ENCODE measurements at regions not wholly inside any gene's neighbourhood (a gene's known extent, or its start where the extent isn't known, plus 50 kb on each side); places are given as distances from the start of the nearest gene placed in this dataset.

- no peak overlapping the region for H3K27ac ChIP-seq (ENCODE audit: low read depth, low read length)
- no peaks in the 10 kb centered on the region for H3K36me3 ChIP-seq (ENCODE audit: insufficient read depth, low read length)
- Mint-ChIP-seq H3K27me3 (ENCODE audit: low read depth, unreplicated experiment) (no peaks in the 10 kb centered on the region), H3K4me1 (ENCODE audit: low read depth, unreplicated experiment) (peaks cover 7% of the 10 kb centered on the region), H3K36me3 (ENCODE audit: low read depth, unreplicated experiment) (no peaks in the 10 kb centered on the region), H3K4me3 (ENCODE audit: unreplicated experiment) (no peak overlapping the region), H3K27ac (ENCODE audit: unreplicated experiment) (no peak overlapping the region), H3K9me3 (ENCODE audit: unreplicated experiment) (peaks cover 10% of the 10 kb centered on the region)
- FAIRE-seq, result no peak
- H3K9me3 ChIP-seq (ENCODE audit: insufficient read depth, low read depth, low read length), result peaks cover 3% of the 10 kb centered on the region
- no peaks in the 10 kb centered on the region for H4K20me1 ChIP-seq (ENCODE audit: insufficient read depth, low read length)
- H3K4me2 ChIP-seq (ENCODE audit: low read length), result no peak overlapping the region
- no peak for TF ChIP-seq EZH2 (IDR thresholded peaks at IDR 0.05; ENCODE audit: insufficient read depth, low read length)
- TF ChIP-seq CTCF (IDR thresholded peaks at IDR 0.05; ENCODE audit: insufficient read depth, low read depth, low read length), result no peak
- no peak overlapping the region for H2AFZ ChIP-seq (ENCODE audit: low read depth, low read length)
- no peak overlapping the region for H3K4me3 ChIP-seq (ENCODE audit: insufficient read depth, low read depth, low read length)
- no peak overlapping the region for H3K9ac ChIP-seq (ENCODE audit: low read length)
- no peaks in the 10 kb centered on the region for H3K27me3 ChIP-seq (ENCODE audit: insufficient read depth, low read length)
- H3K4me1 ChIP-seq (ENCODE audit: insufficient read depth, low read length), result no peaks in the 10 kb centered on the region
- no peak for DNase-seq (ENCODE audit: low read depth)
- no peaks in the 10 kb centered on the region for H3K79me2 ChIP-seq (ENCODE audit: insufficient read depth, low read length)
Observed at GRCh38 chr3:95588473-95588872, 1225.9 kb upstream of the EPHA6 start.

GRCh38 chr3:95595416-95596075 lies 1218.8 kb upstream of the EPHA6 start:
- no peak overlapping the region for H3K4me2 ChIP-seq (ENCODE audit: low read length)
- TF ChIP-seq EZH2 (IDR thresholded peaks at IDR 0.05; ENCODE audit: insufficient read depth, low read length) (no peak), CTCF (IDR thresholded peaks at IDR 0.05; ENCODE audit: insufficient read depth, low read depth, low read length) (no peak)
- no peak for DNase-seq (ENCODE audit: low read depth)
- H3K4me3 ChIP-seq (ENCODE audit: insufficient read depth, low read depth, low read length), result no peak overlapping the region
- Mint-ChIP-seq H3K27me3 (ENCODE audit: low read depth, unreplicated experiment) (peaks cover 1% of the 10 kb centered on the region), H3K4me3 (ENCODE audit: unreplicated experiment) (no peak overlapping the region), H3K27ac (ENCODE audit: unreplicated experiment) (no peak overlapping the region), H3K36me3 (ENCODE audit: low read depth, unreplicated experiment) (no peaks in the 10 kb centered on the region), H3K4me1 (ENCODE audit: low read depth, unreplicated experiment) (no peaks in the 10 kb centered on the region), H3K9me3 (ENCODE audit: unreplicated experiment) (peaks cover 4% of the 10 kb centered on the region)
- FAIRE-seq, result no peak
- H3K79me2 ChIP-seq (ENCODE audit: insufficient read depth, low read length), result no peaks in the 10 kb centered on the region
- no peak overlapping the region for H3K9ac ChIP-seq (ENCODE audit: low read length)
- H3K9me3 ChIP-seq (ENCODE audit: insufficient read depth, low read depth, low read length), result no peaks in the 10 kb centered on the region
- H3K4me1 ChIP-seq (ENCODE audit: insufficient read depth, low read length), result no peaks in the 10 kb centered on the region
- no peaks in the 10 kb centered on the region for H3K27me3 ChIP-seq (ENCODE audit: insufficient read depth, low read length)
- no peaks in the 10 kb centered on the region for H4K20me1 ChIP-seq (ENCODE audit: insufficient read depth, low read length)
- no peaks in the 10 kb centered on the region for H3K36me3 ChIP-seq (ENCODE audit: insufficient read depth, low read length)
- H3K27ac ChIP-seq (ENCODE audit: low read depth, low read length), result no peak overlapping the region
- H2AFZ ChIP-seq (ENCODE audit: low read depth, low read length), result no peak overlapping the region

GRCh38 chr3:95607926-95608325 lies 1206.5 kb upstream of the EPHA6 start:
- Histone ChIP-seq H3K9ac (ENCODE audit: low read length) (no peak overlapping the region), H4K20me1 (ENCODE audit: insufficient read depth, low read length) (no peaks in the 10 kb centered on the region), H3K79me2 (ENCODE audit: insufficient read depth, low read length) (no peaks in the 10 kb centered on the region), H3K4me2 (ENCODE audit: low read length) (no peak overlapping the region), H3K9me3 (ENCODE audit: insufficient read depth, low read depth, low read length) (peaks cover 6% of the 10 kb centered on the region), H2AFZ (ENCODE audit: low read depth, low read length) (no peak overlapping the region), H3K4me3 (ENCODE audit: insufficient read depth, low read depth, low read length) (no peak overlapping the region), H3K27me3 (ENCODE audit: insufficient read depth, low read length) (no peaks in the 10 kb centered on the region), H3K4me1 (ENCODE audit: insufficient read depth, low read length) (no peaks in the 10 kb centered on the region), H3K36me3 (ENCODE audit: insufficient read depth, low read length) (no peaks in the 10 kb centered on the region), H3K27ac (ENCODE audit: low read depth, low read length) (no peak overlapping the region)
- Mint-ChIP-seq H3K4me1 (ENCODE audit: low read depth, unreplicated experiment) (no peaks in the 10 kb centered on the region), H3K36me3 (ENCODE audit: low read depth, unreplicated experiment) (no peaks in the 10 kb centered on the region), H3K9me3 (ENCODE audit: unreplicated experiment) (peaks cover 16% of the 10 kb centered on the region), H3K27me3 (ENCODE audit: low read depth, unreplicated experiment) (no peaks in the 10 kb centered on the region), H3K4me3 (ENCODE audit: unreplicated experiment) (no peak overlapping the region), H3K27ac (ENCODE audit: unreplicated experiment) (no peak overlapping the region)
- TF ChIP-seq CTCF (IDR thresholded peaks at IDR 0.05; ENCODE audit: insufficient read depth, low read depth, low read length) (no peak), EZH2 (IDR thresholded peaks at IDR 0.05; ENCODE audit: insufficient read depth, low read length) (no peak)
- no peak for FAIRE-seq
- DNase-seq (ENCODE audit: low read depth), result no peak

Data from astrocyte (in vitro differentiated cells and primary cell).